HCT116 (cell line): ENCODE measurements at regions not wholly inside any gene's neighbourhood (a gene's known extent, or its start where the extent isn't known, plus 50 kb on each side); places are given as distances from the start of the nearest gene placed in this dataset.

ENCODE experiments used
- CEBPB ChIP-seq: IDR thresholded peaks from 2 replicates; pipeline ENCODE4 v1.6.1; 2012; ENCODE audit warnings: low read depth
- CTCF ChIP-seq, 3 experiments: fragments of 200-600 bp in 1 of 3; sonication (generic) in 1 of 3; IDR thresholded peaks in 2 of 3; conservative IDR thresholded peaks in 1 of 3; 2 replicates each; pipeline ENCODE4 v1.5.1; 2012 to 2017; ENCODE audit warnings: low read depth in 2 of 3, low read length in 2 of 3, antibody characterized with exemption in 1 of 3, borderline replicate concordance in 1 of 3, control low read depth in 1 of 3, mild to moderate bottlenecking in 1 of 3, mixed read lengths in 1 of 3, mixed run types in 1 of 3, moderate library complexity in 1 of 3; ENCODE audit not compliant: insufficient read depth in 1 of 3
- EZH2phosphoT487 ChIP-seq: fragments of 200-600 bp; IDR thresholded peaks from 2 replicates; pipeline ENCODE4 v1.6.1; 2018; ENCODE audit warnings: antibody characterized with exemption, borderline replicate concordance
- POLR2A ChIP-seq: IDR thresholded peaks from 2 replicates; pipeline ENCODE4 v1.7.0; 2011; ENCODE audit warnings: borderline replicate concordance; ENCODE audit not compliant: insufficient read depth, insufficient read length; ENCODE audit errors: extremely low read depth
- SP1 ChIP-seq: IDR thresholded peaks from 2 replicates; pipeline ENCODE4 v1.6.1; 2012; ENCODE audit warnings: low read depth
- ZFX ChIP-seq: fragments of 450-650 bp; IDR thresholded peaks from 2 replicates; pipeline ENCODE4 v1.6.1; 2017
- ZNF274 ChIP-seq: fragments of 200-500 bp; sonication (Bioruptor generic); IDR thresholded peaks from 2 replicates; pipeline ENCODE4 v1.6.1; 2014; ENCODE audit warnings: mild to moderate bottlenecking, low read depth, low read length, inconsistent platforms

GRCh38 chr5:93245226-93245625 is 335.8 kb downstream of the NR2F1-AS1 start:
- TF ChIP-seq CTCF (IDR thresholded peaks at IDR 0.05 in 2 of 3, conservative IDR thresholded peaks at IDR 0.05 in 1 of 3; ENCODE audit: borderline replicate concordance in 1 of 3, insufficient read depth in 1 of 3, low read depth in 2 of 3, low read length in 2 of 3) (no peak), EZH2phosphoT487 (no peak), SP1 (no peak), ZFX (no peak), POLR2A (no peak), ZNF274 (no peak), CEBPB (no peak)
